SK-N-SH (cell line): ENCODE measurements at regions not wholly inside any gene's neighbourhood (a gene's known extent, or its start where the extent isn't known, plus 50 kb on each side); places are given as distances from the start of the nearest gene placed in this dataset.

Experiments used
- CTCF ChIA-PET: fragments of 300-600, 350-600 bp; formaldehyde crosslinking; extraction: SDS; loops from one replicate; lab custom pipeline; 2021; lab: Yijun Ruan, JAX
- POLR2A ChIA-PET: fragments of 350-600 bp; sonication (Branson Sonifier 250); formaldehyde crosslinking; extraction: SDS; loops from one replicate; lab custom pipeline; 2020; ENCODE audit warnings: antibody characterized with exemption, inconsistent platforms; lab: Yijun Ruan, JAX
- DNase-seq: peaks from one replicate; pipeline ENCODE4 v3.0.0; 2012
- H2AFZ ChIP-seq: fragments of 200-600 bp; sonication (generic); 2 replicates; pipeline ENCODE4 v1.8.1; 2016; ENCODE audit warnings: antibody characterized with exemption, mild to moderate bottlenecking, low read depth
- H3F3A ChIP-seq: fragments of 200-600 bp; sonication (generic); replicated peaks from 2 replicates; pipeline ENCODE3; 2016; ENCODE audit warnings: antibody characterized with exemption, mild to moderate bottlenecking; ENCODE audit not compliant: insufficient read depth
- H3K27ac ChIP-seq, 2 experiments: fragments of 200-500 bp in 1 of 2; fragments of 200-600 bp in 1 of 2; sonication (Bioruptor generic) in 1 of 2; sonication (generic), shearing (Covaris generic) in 1 of 2; 2 replicates each; pipeline versions ENCODE4 v1.5.1 to v1.6.1; 2014 to 2016; ENCODE audit warnings: low read depth in 2 of 2, inconsistent platforms in 1 of 2, low read length in 1 of 2, mild to moderate bottlenecking in 1 of 2, mixed read lengths in 1 of 2
- H3K27me3 ChIP-seq: fragments of 200-600 bp; sonication (generic), shearing (Covaris generic); 2 replicates; pipeline ENCODE4 v1.6.1; 2016; ENCODE audit warnings: mixed run types; ENCODE audit not compliant: insufficient read depth
- H3K36me3 ChIP-seq, 2 experiments: fragments of 200-500 bp in 1 of 2; fragments of 200-600 bp in 1 of 2; sonication (Bioruptor generic) in 1 of 2; sonication (generic) in 1 of 2; replicated peaks in 1 of 2; 2 replicates each; pipeline versions ENCODE3 to v1.5.1; 2014 to 2016; ENCODE audit warnings: low read length in 1 of 2, mild to moderate bottlenecking in 1 of 2; ENCODE audit not compliant: insufficient read depth in 2 of 2, control insufficient read depth in 1 of 2
- H3K4me1 ChIP-seq, 2 experiments: fragments of 200-500 bp in 1 of 2; fragments of 200-600 bp in 1 of 2; sonication (Bioruptor generic) in 1 of 2; sonication (generic), shearing (Covaris generic) in 1 of 2; 2 replicates each; pipeline versions ENCODE4 v1.5.1 to v1.6.1; 2014 to 2016; ENCODE audit warnings: low read depth in 1 of 2, low read length in 1 of 2, mixed run types in 1 of 2; ENCODE audit not compliant: insufficient read depth in 2 of 2, control insufficient read depth in 1 of 2
- H3K4me2 ChIP-seq: fragments of 200-600 bp; sonication (generic), shearing (Covaris generic); 2 replicates; pipeline ENCODE4 v1.6.1; 2017; ENCODE audit warnings: mixed run types
- H3K4me3 ChIP-seq, 2 experiments: fragments of 200-500 bp in 1 of 2; fragments of 200-600 bp in 1 of 2; sonication (Bioruptor generic) in 1 of 2; sonication (generic), shearing (Covaris generic) in 1 of 2; 2 replicates each; pipeline versions ENCODE4 v1.5.1 to v1.8.1; 2014 to 2016; ENCODE audit warnings: low read depth in 2 of 2, inconsistent platforms in 1 of 2, low read length in 1 of 2, mild to moderate bottlenecking in 1 of 2, mixed read lengths in 1 of 2, moderate library complexity in 1 of 2
- H3K79me2 ChIP-seq: fragments of 200-600 bp; sonication (generic); 2 replicates; pipeline ENCODE4 v1.8.1; 2017; ENCODE audit warnings: mild to moderate bottlenecking; ENCODE audit not compliant: insufficient read depth
- H3K9ac ChIP-seq: fragments of 200-600 bp; sonication (generic); 2 replicates; pipeline ENCODE4 v1.6.1; 2017; ENCODE audit warnings: mixed run types
- H3K9me2 ChIP-seq: fragments of 200-600 bp; sonication (generic); 2 replicates; pipeline ENCODE4 v1.6.1; 2017; ENCODE audit warnings: mixed run types
- H3K9me3 ChIP-seq: fragments of 200-600 bp; sonication (generic); 2 replicates; pipeline ENCODE4 v1.6.1; 2017; ENCODE audit warnings: mixed run types, mild to moderate bottlenecking, moderate library complexity
- H4K20me1 ChIP-seq: fragments of 200-600 bp; sonication (generic); 2 replicates; pipeline ENCODE4 v1.6.1; 2017; ENCODE audit warnings: mild to moderate bottlenecking, mixed run types; ENCODE audit not compliant: insufficient read depth
- CHD2 ChIP-seq: fragments of 150-350 bp; IDR thresholded peaks from 2 replicates; pipeline ENCODE4 v1.6.1; 2018; ENCODE audit warnings: low read length; ENCODE audit not compliant: partially characterized antibody
- FOSL2 ChIP-seq: IDR thresholded peaks from 2 replicates; pipeline ENCODE4 v1.4.0; 2012; ENCODE audit warnings: low read depth, mild to moderate bottlenecking, moderate library complexity, borderline replicate concordance
- FOXJ3 ChIP-seq: sonication (generic); formaldehyde crosslinking; IDR thresholded peaks from 2 replicates; pipeline ENCODE4 v1.5.1; 2020; ENCODE audit warnings: mild to moderate bottlenecking, missing genetic modification reagents
- IRF3 ChIP-seq: fragments of 150-350 bp; IDR thresholded peaks from 2 replicates; pipeline ENCODE4 v1.6.1; 2016; ENCODE audit warnings: mild to moderate bottlenecking, low read depth, low read length
- JUND ChIP-seq: IDR thresholded peaks from 2 replicates; pipeline ENCODE4 v1.4.0; 2012
- MXI1 ChIP-seq: IDR thresholded peaks from 2 replicates; pipeline ENCODE4 v1.6.1; 2012; ENCODE audit warnings: mild to moderate bottlenecking, low read depth, low read length, improper control_type of control experiment
- NFIC ChIP-seq: IDR thresholded peaks from 2 replicates; pipeline ENCODE4 v1.4.0; 2012; ENCODE audit warnings: borderline replicate concordance
- NRF1 ChIP-seq: IDR thresholded peaks from 2 replicates; pipeline ENCODE4 v1.6.1; 2012; ENCODE audit warnings: low read depth, mild to moderate bottlenecking, low read length
- RAD21 ChIP-seq: IDR thresholded peaks from 2 replicates; pipeline ENCODE4 v1.6.1; 2012; ENCODE audit warnings: mild to moderate bottlenecking, low read length
- RFX5 ChIP-seq: IDR thresholded peaks from 2 replicates; pipeline ENCODE4 v1.6.1; 2012; ENCODE audit warnings: mild to moderate bottlenecking, improper control_type of control experiment, low read length
- TEAD4 ChIP-seq: IDR thresholded peaks from 2 replicates; pipeline ENCODE4 v1.4.0; 2012; ENCODE audit warnings: mild to moderate bottlenecking, borderline replicate concordance; ENCODE audit not compliant: insufficient read depth
- USF2 ChIP-seq: fragments of 150-350 bp; IDR thresholded peaks from 2 replicates; pipeline ENCODE4 v1.6.1; 2017; ENCODE audit warnings: antibody characterized with exemption, low read length, low read depth, borderline replicate concordance
- WGBS: methylation state at CpG from one replicate; pipeline ENCODE4 v1.1.6; 2017; ENCODE audit warnings: low lambda C conversion rate; 5-methylcytosine and 5-hydroxymethylcytosine counted together
- TF ChIP-seq, protein P1 (sequence below): IDR thresholded peaks from 2 replicates; pipeline ENCODE4 v1.4.0; 2012; ENCODE audit warnings: low read depth

GRCh38 chr4:97334348-97334747, 808.9 kb downstream of the STPG2 start:
- Histone ChIP-seq H3K36me3 (no peaks in the 10 kb centered on the region), H3K9me2 (no peaks in the 10 kb centered on the region), H3K27ac (no peak overlapping the region), H3K79me2 (no peaks in the 10 kb centered on the region), H2AFZ (no peak overlapping the region), H3K4me2 (no peak overlapping the region), H3K27me3 (no peaks in the 10 kb centered on the region), H4K20me1 (no peaks in the 10 kb centered on the region), H3F3A (no peaks in the 10 kb centered on the region), H3K9ac (no peak overlapping the region), H3K9me3 (no peaks in the 10 kb centered on the region; the same call in 1 of the 2 replicates), H3K4me1 (no peaks in the 10 kb centered on the region), H3K4me3 (no peak overlapping the region)
- ChIA-PET POLR2A (no interaction called here), CTCF (no interaction called here)
- no peak for DNase-seq
- TF ChIP-seq RFX5, result no peak
- TF ChIP-seq FOXJ3 (CRISPR knock-in tag), result no peak
- TF ChIP-seq JUND, result no peak
- TF ChIP-seq, protein P1, sequence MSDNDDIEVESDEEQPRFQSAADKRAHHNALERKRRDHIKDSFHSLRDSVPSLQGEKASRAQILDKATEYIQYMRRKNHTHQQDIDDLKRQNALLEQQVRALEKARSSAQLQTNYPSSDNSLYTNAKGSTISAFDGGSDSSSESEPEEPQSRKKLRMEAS, result no peak
- no peak for TF ChIP-seq NRF1
- no peak for TF ChIP-seq FOSL2
- 44% methylated on average over 2 of the region's 2 CpGs for WGBS

DNA sequence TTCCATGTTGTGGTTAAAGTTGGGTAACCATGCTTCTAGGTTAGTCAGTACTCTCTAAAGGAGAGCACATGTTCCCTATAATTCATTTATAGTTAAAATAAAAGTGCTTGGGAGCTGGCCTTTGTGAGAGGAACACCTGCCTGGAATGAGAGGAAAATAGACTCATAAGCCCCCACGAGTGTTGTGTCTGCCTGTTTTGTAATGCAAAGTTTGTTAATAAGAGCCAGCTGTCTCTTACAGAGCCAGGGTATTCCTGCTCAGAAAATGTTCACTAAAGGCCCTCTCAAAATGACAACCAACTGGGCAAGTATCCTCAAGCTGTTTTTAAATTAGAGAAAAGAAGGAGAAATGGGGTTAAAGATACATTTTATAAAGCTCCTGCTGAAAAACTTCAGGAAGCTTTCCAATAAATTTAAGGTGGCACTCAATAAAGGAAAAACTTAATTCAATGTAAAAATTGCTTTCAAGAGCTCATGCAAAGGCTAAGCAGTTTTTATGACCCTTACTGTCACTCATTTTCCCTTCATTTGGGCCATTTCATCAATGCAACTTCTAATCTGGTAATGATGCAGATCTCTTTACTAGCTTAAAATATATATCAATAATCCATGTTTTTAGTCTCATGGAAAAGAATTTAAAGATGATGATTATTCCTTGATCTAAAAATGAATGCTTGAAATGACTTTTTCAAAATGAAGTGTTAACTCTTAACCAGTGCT, 793.6 kb downstream of the STPG2 start:
- no peak overlapping the region for H2AFZ ChIP-seq
- no peaks in the 10 kb centered on the region; the same call in 1 of the 2 replicates for H3K9me3 ChIP-seq
- no peak for DNase-seq
- no peak overlapping the region for H3K9ac ChIP-seq
- H3K4me1 ChIP-seq, result no peaks in the 10 kb centered on the region
- TF ChIP-seq CHD2 (no peak), TEAD4 (no peak)
- WGBS, result 30% methylated on average over 1 of the region's 1 CpG
- no peak overlapping the region for H3K4me2 ChIP-seq
- no peaks in the 10 kb centered on the region for H4K20me1 ChIP-seq
- H3K9me2 ChIP-seq, result no peaks in the 10 kb centered on the region
- no peak overlapping the region for H3K27ac ChIP-seq
- no peak overlapping the region for H3K4me3 ChIP-seq
- H3K27me3 ChIP-seq, result no peaks in the 10 kb centered on the region
- H3F3A ChIP-seq, result no peaks in the 10 kb centered on the region
- no peaks in the 10 kb centered on the region for H3K36me3 ChIP-seq
- CTCF ChIA-PET, result no interaction called here
- POLR2A ChIA-PET, result no interaction called here
- H3K79me2 ChIP-seq, result no peaks in the 10 kb centered on the region

- POLR2A ChIA-PET, result no interaction called here
- Histone ChIP-seq H3K9me2 (no peaks in the 10 kb centered on the region), H3K9me3 (no peaks in the 10 kb centered on the region), H3K79me2 (no peaks in the 10 kb centered on the region), H3K4me1 (no peaks in the 10 kb centered on the region), H3K27me3 (no peaks in the 10 kb centered on the region), H3K9ac (no peak overlapping the region), H4K20me1 (no peaks in the 10 kb centered on the region), H3K4me3 (no peak overlapping the region), H3F3A (no peaks in the 10 kb centered on the region), H3K36me3 (no peaks in the 10 kb centered on the region), H2AFZ (no peak overlapping the region), H3K27ac (no peak overlapping the region), H3K4me2 (no peak overlapping the region)
- CTCF ChIA-PET, result no interaction called here
- no peak for TF ChIP-seq USF2
- TF ChIP-seq MXI1, result no peak
- TF ChIP-seq IRF3, result no peak
- TF ChIP-seq RAD21, result no peak
- TF ChIP-seq FOSL2, result no peak
- no peak for TF ChIP-seq NFIC
- WGBS, result 83% methylated on average over 1 of the region's 1 CpG
- DNase-seq, result no peak
These were observed 789.4 kb downstream of the STPG2 start for GRCh38 chr4:97353876-97354275.
